ENCODE measurements at regions not wholly inside any gene's neighbourhood (a gene's known extent, or its start where the extent isn't known, plus 50 kb on each side); places are given as distances from the start of the nearest gene placed in this dataset.

DNA sequence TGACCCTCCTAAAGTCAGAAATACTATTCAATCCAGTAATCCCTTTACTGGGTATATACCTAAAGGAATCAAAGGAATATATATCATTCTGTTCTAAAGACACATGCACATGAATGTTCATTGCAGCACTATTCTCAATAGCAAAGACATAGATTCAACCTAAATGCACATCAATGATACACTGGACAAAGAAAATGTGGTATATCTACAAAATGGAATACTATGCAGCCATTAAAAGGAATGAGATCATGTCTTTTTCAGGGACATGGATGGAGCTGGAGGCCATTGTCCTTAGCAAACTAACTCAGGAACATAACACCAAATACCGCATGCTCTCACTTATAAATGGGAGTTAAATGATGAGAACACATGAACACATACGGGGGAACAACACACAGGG, 306.0 kb upstream of the EPHA5 start:
- DNase-seq = no peak

DNA sequence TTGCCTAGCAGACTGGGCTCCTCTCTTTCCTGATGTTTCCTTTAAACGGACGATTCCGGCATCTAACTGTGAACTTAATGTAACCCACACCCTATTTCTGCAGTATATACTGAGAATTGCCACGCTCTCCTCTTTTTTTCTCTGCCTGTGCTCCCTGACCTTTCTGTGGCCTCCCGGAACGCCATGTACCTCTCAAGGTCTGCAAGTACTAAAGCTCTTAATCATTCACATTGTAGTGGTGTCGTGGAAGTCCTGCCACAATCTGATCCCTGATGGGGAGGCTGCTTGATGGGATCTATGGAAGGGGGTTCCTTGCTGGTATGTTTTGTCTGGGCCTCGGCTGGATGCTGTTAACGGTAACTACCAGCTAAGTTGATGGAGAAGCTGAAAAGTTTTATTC, 302.9 kb upstream of the EPHA5 start:
- DNase-seq = no peak

DNA sequence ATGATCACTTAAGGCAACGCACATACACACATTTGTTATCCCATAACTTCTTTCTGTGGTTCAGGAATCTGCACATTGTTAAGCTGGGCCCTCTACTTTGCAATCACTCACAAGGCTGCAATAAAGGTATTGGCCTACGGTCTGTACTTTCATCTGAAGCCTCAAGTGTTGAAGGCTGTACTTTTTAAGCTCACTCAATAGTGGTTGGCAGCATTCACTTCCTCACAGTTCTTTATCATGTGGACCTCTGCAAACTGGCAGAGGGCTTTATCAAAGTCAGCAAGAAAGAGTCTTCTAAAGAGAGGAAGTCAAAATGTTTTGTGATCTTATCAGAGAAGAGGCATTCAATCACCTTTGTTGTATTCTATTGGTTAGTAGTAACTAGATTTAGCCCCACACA, 301.4 kb upstream of the EPHA5 start:
- DNase-seq = no peak

DNA sequence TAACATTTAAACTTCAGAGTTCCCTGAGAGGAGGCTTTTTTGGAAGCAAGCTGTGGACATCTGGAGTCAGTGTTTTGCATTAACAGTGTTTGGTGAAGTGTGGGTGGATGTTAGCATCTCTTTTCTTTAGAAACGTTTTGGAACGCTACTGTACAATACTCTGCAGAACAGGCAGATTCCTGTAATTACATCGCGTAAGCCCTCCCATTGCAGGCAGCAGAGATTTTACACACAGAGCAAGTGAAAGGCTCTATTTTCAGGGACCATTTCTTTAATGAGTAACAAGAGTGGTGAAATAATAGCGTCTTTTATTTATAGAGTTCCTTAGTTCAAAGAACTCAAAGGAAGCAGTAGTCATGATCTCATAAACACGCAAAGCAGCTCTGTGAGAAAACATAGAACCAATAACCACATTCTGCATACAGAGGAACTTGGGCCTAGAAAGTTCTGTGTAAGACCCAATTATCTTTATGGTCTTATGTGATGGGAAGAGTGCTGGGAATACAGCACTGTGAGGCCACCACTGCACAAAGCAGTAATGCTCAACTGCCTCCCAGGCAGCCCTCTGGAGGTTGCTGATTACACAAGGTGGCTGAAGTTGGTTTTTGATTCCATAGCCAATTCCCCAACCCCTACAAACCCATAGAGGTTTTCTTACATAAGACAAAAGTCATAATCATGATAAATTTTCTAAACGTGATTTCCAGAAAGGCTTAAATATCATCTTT, 298.7 kb upstream of the EPHA5 start:
- no peak for DNase-seq

DNA sequence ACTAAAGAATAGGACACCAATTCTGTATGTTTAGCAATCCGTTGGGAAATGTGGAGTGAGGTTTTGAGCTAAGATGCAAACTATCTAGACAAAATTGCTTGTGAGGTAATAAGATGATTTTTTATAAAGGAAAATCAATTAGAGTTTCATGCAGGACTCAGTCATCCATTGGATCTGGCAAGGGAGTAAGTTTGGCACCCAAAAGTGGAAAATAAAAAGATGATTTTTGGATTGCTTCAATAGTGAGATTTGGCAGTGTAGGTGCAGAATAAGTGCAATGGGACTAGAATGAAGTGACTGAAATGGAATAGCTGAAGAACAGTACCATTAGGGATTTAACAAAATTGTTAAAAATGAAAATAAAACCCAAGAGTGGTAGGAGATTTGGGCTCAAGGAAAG, 290.5 kb upstream of the EPHA5 start:
- no peak for DNase-seq

DNA sequence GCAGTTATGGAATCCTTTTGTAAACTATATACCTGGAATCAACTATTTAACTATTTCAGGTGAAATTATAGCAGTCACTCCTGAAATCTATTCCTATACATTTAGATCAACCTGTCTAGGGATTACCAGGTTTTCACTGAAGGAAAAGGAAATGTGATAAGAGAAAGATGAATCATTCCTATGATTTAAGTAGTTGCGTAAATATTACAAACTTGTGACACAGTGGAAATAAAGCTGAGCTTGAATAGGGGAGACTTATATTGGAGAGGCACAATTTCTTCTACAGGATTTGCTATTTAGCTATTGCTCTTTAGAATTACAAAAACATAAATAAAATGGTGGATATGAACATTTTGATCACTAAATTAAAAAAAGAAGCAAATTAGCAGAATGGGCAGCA, 284.1 kb upstream of the EPHA5 start:
- DNase-seq = no peak

DNA sequence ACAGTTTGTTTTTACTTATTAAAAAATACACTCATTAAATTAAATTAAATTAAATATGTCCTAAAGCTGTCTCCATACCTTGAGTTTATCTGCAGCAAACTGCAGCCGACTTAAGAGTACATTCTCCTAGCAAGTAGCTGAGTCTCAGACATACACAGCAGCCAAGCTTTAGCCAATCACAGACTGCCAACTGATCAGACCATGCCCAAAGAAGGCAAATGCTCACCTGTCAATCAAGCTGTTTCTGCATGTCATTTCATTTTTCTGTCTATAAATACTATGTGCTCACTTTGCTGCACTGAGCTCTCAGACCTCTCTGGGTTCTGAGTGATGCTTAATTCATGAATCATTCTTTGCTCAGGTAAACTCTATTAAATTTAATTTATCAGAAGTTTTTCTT, 280.9 kb upstream of the EPHA5 start:
- DNase-seq = no peak

DNA sequence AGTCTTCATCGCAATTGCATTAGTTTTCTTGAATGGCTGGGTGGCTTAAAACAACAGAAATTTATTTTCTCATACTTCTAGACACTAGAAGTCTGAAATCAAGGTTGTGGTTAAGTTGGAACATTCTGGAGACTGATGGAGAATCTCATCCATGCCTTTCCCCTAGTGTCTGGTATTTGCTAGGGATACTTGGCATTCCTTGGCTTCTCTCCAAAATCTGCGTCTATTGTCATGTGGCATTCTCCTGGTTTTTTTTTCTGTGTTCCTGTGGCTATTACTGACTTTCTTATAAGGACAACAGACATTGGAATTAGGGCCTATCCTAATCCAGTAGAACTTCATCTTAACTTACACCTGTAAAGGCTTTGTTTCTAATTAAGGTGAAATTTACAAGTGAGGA, 272.8 kb upstream of the EPHA5 start:
- no peak for DNase-seq

DNA sequence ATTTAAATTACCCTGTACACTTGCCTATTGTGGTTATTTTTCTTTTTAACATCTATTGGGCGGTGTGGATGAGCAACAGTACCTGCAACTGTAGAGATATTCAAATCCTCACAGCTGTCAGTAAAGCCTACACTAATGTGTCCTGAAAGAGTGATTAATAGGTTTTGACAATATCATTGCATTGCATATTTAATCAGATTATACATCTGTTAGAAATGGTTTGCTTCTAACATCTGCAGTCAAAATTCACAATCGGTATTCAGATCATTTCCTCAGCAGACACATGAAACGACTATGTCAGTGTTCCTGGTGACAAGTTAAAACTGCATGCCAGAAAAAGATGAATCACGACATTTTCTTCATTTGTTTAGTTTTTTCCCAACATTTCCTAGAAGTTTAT, 254.6 kb upstream of the EPHA5 start:
- DNase-seq = no peak

DNA sequence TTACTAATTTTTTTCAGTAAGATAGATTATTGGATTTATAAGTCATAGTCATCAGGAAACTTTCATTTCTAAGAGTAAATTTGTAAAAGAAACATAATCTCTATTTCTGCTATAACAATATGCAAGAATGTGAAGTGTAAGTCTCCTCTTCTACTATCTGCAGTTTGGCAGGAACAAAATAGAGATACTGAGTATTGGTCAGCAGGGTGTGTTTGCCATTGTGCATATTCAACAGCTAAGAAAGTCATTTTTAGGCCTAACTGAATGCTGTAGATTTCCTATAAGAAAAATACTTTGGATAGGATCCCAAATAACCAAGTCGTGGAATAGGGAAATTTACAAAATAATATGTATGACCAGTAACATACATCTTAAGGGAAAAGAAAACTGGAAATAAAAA, 253.3 kb upstream of the EPHA5 start:
- no peak for DNase-seq

DNA sequence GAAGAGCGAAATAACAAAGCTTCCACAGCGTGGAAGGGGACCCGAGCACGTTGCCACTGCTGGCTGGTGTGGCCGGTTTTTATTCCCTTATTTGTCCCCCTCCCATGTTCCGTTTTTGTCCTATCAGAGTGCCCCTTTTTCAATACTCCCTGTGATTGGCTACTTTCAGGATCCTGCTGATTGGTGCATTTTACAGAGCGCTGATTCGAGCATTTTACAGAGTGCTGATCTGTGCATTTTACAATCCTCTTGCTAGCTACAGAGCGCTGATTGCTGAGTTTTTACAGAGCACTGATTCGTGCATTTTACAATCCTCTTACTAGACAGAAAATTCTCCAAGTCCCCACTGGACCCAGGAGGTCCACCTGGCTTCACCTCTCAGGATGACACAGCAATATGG, 250.9 kb upstream of the EPHA5 start:
- no peak for DNase-seq

DNA sequence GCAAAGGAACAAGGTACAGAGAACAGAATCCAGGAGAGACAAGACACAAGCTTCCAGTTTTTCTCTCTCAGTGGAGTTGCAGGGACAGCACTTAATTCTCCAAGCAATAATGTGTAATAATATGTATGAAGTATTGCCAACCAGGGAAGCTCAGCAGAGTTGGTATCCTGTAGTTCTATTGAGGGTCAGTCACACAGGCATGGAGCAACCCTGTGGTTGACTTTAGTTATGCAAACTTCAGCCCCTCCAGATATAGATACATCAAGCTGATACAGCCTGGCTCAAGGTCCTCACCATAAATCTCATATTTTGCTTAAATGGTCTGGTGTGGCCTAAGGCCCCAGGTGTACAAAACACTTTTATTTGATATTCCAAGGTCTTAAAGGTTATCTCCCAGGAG, 248.6 kb upstream of the EPHA5 start:
- no peak for DNase-seq

DNA sequence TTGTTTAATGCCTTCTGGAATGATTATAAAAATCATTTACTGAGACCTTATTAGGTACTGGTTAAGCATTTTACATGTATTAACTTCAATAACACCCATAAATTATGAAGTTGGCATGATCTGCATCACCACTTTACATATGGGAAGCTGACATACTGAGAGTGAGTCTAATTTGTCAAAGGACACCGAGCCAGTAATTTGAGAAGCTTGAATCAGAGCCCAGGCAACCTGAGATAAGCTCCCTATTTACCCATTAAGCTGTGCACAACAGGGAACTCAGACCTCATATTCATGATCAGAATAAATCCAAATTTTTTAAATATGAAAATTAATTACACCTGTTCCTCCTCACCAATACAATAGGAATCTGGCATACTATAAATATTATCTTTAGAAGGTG, 247.9 kb upstream of the EPHA5 start:
- no peak for DNase-seq

DNA sequence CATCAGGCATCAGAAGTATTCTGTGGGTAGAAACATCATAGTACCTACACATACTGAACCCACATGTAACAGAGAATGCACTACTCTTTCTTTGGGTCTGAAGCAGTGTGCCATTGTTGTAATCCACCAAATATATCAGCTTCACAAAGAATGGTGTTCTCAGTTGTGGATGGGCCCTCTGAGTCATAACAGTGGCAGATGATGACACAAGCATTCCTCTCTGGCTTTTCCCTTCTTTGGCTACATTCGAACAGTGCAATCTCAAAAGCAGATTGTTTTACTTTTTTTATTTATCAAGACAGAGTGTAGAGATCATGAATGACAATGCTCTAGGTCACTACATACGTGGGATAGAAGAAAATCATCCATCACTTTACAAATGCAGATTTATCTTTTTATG, 247.2 kb upstream of the EPHA5 start:
- no peak for DNase-seq

DNA sequence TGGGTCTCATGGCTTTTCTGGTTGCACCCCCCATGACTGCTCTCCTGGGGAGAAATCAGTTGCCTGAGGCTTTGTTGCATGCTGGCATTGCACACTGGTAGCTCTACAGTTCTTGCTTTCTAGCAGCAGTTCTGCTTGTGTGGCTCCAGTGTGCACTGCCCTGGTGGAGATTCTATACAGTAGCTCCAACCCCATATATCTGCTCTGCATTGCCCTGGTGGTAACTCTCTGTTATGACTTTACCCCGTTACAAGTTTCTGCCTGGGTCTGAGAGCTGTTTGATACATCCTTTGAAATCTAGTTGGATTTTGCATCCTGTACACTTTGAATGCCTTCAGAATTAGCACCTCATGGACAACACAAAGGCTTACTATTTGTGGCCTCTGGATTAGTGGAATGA, 241.4 kb upstream of the EPHA5 start:
- no peak for DNase-seq

DNA sequence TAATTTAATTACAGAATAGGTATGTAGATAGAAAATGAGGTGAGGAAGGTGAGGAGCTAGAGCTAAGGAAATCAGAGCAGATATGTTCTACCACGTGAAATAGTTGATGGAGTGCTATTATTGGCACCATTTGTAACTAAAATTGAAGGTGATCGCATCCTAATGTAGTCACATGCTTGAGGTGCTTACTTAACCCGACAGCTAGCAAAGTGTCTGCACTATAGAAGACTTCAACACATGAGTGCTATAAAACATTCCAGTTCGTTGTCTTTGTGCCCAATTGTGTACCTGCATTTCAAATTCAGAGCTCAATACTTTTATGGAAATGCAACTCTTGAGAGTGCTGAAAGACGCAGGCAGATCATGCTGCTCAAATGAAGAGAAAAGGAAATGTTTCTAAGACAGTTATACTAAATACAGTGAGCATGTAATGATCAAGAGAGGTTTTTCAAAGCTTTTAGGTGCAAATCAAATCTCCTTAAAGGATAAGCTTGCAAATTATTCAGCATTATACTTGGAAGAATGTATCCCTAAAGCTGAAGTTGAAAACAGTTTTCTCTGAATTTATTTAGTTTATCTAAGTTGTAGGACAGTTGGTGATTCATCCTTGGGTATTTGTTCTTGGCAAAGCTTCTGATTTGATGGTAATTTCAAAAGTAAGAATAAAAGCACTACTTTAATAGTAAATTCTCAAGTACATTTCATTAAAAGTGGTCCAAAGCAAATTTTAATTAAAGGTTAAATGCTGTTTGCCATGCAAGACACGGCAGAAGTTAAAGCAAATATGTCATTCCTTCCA, 223.9 kb upstream of the EPHA5 start:
- DNase-seq = no peak

DNA sequence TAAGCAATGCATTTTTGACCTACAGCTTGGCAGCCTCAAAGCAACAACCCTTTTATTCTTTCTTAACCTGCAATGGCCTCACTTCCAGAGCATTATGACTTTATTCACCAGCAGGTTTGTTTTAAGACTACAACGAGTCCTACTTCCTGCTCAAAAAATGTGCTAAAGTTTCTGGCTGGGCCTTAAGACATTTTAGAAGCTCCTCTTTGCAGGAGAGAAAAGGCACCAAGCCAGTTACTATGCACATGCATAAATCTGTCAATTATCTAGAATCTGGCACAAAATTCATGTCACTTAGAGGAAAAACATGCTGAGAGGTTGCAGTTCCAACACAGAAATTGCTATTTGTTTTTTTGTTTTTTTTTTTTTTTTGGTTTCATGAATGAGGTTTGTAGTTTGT, 223.0 kb upstream of the EPHA5 start:
- no peak for DNase-seq

DNA sequence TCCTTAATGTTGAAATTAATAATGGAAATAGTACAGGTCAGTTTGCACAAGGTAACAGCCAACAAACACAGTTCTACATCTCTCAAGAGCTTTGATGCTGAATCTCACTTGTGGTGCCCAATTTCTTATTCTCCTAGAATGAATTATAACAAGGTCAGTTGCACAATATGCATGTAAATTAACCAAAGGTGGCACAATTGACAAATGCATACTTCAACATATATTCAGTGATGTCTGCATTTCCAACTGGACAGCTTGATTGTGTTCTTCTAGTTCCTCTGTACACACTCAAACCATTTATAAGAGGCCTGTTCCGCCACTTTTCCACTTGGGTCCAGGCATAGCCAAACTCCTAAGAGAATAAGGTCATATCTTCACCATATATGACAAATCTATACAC, 210.3 kb upstream of the EPHA5 start:
- no peak for DNase-seq

DNA sequence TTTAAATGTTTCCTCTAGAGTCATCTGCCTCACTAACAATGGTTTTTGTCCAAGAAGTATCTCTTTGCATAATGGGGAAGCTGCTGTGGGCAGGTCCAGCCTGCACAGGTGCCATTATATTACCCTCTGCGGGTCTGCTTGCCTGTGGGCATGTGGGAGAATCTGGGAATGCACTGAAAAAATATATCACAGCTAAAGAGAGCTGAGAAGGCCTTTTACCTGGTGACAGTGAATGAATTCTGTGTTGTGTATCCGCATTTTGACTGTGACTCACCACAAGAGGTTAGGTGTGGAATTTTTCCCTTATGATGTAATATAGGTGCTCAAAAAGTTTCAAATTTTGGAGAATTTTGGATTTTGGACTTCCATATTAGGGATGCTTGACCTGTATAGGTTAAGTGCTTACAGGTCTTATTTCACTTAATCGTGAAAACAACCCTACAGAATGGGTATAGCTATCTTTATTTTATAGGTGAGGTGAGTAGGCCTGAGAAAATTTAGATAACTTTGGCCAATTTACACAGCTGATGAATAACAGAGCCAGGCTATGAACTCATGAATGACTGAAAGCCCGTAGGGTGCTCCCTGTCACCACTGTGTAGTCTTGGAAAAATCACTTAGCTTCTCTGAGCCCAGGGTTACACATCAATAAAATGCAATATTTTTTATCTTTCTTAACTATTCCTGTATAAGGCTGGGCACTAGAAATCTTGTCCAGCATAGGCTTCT, 198.0 kb upstream of the EPHA5 start:
- no peak for DNase-seq

DNA sequence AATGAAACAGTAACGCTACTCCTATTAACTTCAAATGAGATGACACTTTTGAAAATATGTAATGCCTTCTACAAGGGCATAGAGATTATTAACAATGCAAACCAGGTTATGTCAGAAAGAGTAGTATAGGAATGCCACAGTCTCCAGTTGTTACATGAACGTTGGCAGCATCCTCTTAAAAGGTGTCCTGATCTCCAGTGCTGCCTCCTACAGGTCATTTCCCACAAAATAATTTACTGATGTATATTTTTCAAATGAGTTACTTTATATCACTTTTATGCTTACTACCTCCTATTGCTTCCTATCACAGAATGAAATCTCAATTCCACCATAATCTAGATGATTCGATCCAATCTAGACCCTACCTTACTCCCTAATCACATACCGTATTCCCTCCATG, 195.2 kb upstream of the EPHA5 start:
- DNase-seq = no peak

DNA sequence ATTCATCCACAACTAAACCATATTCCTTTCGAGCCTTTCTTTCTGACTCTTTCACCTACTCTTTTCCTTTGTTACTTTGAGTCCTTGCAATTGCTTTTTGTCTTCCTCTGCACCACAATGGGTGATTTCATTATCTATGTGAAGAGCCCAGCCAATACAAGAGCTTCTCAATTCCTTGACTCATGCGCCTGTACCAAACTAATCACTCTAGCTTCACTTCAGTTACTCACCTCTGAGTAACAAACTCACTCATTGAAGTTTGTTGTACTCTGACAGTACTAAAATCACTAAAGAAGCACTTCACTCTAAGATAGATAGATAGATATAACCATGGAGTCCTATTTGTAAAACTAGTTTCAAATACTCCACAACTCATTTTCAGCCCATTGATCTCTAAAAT, 191.7 kb upstream of the EPHA5 start:
- no peak for DNase-seq

DNA sequence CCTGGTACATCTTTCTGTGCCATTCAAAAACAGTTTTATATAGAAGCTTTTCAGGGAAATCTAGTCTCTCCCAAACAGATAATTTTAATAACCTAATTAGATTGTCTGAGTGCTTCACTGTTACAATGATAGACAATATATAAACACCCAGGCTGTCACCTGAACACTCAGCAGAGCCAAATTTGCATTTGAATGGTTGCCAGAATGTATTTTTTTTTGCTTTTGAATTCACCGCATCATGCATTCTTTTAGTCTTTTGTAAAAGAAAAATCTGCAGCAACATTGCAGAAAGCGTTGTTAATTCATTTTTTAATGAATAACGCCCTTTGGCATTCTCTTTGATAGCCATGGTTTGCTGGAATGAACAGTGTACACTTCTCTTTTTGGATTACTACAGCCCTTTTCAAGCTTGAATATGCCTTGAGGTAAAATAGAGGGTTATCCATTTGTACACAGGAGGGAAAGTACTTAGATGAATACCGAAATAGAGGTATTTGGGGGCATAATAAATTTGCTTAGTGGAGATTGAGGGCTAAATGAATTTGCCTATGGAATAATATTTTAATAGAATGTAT, 175.0 kb upstream of the EPHA5 start:
- DNase-seq = no peak

DNA sequence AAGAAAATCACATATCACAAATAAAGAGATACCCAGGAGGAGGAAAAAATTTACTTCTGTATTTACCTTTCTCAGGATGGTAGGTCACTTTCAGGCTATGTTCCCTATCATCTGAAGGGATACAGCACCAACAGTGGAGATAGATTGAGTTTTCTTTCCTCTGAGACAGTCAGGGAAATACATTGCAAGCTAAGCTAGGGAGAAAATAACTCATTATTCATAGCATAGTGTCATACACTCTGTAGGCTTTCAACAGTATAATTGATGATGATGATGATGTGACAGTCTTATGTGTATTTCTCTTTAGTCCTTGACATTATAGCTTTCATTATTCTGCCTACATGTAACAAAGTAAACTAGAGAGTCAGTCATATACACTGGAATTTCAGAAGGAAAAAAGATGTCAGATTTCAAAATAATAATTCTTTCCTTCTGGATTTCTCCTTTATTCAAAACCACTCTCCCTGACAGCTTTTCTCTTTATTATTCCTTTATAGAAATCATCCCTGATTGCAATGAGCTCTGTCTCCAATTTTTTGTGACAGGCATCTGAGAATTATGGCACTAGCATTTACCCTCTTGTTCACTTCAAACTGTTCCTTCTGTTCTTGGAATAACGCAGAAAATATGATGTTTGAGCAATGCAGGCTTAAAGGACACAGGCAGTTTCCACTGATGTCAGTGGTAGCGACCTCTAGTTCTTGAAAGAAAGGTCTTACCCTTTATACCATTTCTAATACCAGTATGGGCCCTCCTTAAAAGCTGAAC, 169.1 kb upstream of the EPHA5 start:
- no peak for DNase-seq

Measured in CD4-positive, alpha-beta T cell treated with Interleukin-4 for 4 hours (primary cell).